SK-N-SH (cell line): ENCODE measurements at regions not wholly inside any gene's neighbourhood (a gene's known extent, or its start where the extent isn't known, plus 50 kb on each side); places are given as distances from the start of the nearest gene placed in this dataset.

Experiments
- CTCF ChIP-seq: fragments of 200-600 bp; sonication (generic); IDR thresholded peaks from 2 replicates; pipeline ENCODE4 v1.6.1; 2017; ENCODE audit warnings: antibody characterized with exemption, mild to moderate bottlenecking, moderate library complexity
- EP300 ChIP-seq, 2 experiments: IDR thresholded peaks; 2 replicates each; pipeline versions ENCODE4 v1.4.0 to v1.6.1; 2012; ENCODE audit warnings: borderline replicate concordance in 1 of 2, low read depth in 1 of 2, low read length in 1 of 2
- EZH2phosphoT487 ChIP-seq: fragments of 200-600 bp; sonication (generic); IDR thresholded peaks from 2 replicates; pipeline ENCODE4 v1.6.1; 2017; ENCODE audit warnings: low read depth, mixed run types, mild to moderate bottlenecking, antibody characterized with exemption, moderate library complexity, borderline replicate concordance
- MAX ChIP-seq: IDR thresholded peaks from 2 replicates; pipeline ENCODE4 v1.4.0; 2012; ENCODE audit warnings: low read depth
- MEF2A ChIP-seq: IDR thresholded peaks from 2 replicates; pipeline ENCODE4 v1.4.0; 2012; ENCODE audit warnings: low read depth, borderline replicate concordance
- NRF1 ChIP-seq: IDR thresholded peaks from 2 replicates; pipeline ENCODE4 v1.6.1; 2012; ENCODE audit warnings: low read depth, mild to moderate bottlenecking, low read length
- POLR2AphosphoS5 ChIP-seq: IDR thresholded peaks from 2 replicates; pipeline ENCODE4 v1.6.1; 2012; ENCODE audit warnings: low read depth, low read length
- RAD21 ChIP-seq: IDR thresholded peaks from 2 replicates; pipeline ENCODE4 v1.6.1; 2012; ENCODE audit warnings: mild to moderate bottlenecking, low read length
- TAF1 ChIP-seq: IDR thresholded peaks from 2 replicates; pipeline ENCODE4 v1.6.1; 2012; ENCODE audit warnings: low read depth, mild to moderate bottlenecking, low read length, moderate library complexity, borderline replicate concordance
- ZBTB33 ChIP-seq: IDR thresholded peaks from 2 replicates; pipeline ENCODE4 v1.4.0; 2012; ENCODE audit warnings: low read depth, borderline replicate concordance

GRCh38 chr5:92320446-92320845 lies 937.3 kb upstream of the ARRDC3 start:
- TF ChIP-seq CTCF (no peak), EZH2phosphoT487 (no peak), POLR2AphosphoS5 (no peak), EP300 (IDR thresholded peaks at IDR 0.05; ENCODE audit: borderline replicate concordance in 1 of 2, low read depth in 1 of 2, low read length in 1 of 2) (no peak), RAD21 (no peak), NRF1 (no peak), TAF1 (no peak), MAX (no peak), MEF2A (no peak), ZBTB33 (no peak)
